ENCODE measurements at regions not wholly inside any gene's neighbourhood (a gene's known extent, or its start where the extent isn't known, plus 50 kb on each side); places are given as distances from the start of the nearest gene placed in this dataset.
"Not testable (repeated sequence)": the region's sequence is repeated elsewhere in the genome, so short reads cannot be mapped to it uniquely, and the experiment has no call there.

DNA sequence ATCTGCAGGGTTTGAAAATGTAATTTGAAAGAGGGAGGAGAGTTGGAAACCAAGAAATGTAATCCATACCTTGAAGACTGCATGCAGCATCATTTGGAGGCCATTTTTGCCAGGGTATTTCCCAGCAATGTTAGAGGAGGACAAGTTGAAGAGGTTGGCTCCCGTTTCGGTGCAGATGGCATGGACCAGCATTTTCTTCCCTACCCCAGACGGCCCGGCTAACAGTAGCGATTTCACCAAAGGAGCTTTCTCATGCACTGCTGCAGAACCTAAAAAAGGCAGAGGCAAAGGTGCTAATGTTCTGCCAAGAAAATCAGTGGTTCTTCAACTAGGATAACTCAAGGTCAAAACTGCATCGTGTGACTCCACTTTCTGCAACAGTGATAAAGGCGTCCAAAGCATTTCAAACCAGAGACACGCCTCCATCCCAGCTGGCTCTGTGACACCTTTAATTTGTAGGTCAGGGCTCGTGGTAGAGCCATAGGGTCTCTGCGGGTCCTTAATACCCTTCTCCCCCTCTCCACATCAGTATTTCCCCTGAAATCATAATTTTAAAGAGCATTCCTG is 99.6 kb upstream of the ASB18 start:
- DNase-seq (ENCODE audit: low read depth, low spot score), result no peak
- in situ Hi-C loops (cut with HindIII; ENCODE audit: low pct_unique_long_range_greater_than_20kb, low sequenced_read_pairs), result no loop called here

DNA sequence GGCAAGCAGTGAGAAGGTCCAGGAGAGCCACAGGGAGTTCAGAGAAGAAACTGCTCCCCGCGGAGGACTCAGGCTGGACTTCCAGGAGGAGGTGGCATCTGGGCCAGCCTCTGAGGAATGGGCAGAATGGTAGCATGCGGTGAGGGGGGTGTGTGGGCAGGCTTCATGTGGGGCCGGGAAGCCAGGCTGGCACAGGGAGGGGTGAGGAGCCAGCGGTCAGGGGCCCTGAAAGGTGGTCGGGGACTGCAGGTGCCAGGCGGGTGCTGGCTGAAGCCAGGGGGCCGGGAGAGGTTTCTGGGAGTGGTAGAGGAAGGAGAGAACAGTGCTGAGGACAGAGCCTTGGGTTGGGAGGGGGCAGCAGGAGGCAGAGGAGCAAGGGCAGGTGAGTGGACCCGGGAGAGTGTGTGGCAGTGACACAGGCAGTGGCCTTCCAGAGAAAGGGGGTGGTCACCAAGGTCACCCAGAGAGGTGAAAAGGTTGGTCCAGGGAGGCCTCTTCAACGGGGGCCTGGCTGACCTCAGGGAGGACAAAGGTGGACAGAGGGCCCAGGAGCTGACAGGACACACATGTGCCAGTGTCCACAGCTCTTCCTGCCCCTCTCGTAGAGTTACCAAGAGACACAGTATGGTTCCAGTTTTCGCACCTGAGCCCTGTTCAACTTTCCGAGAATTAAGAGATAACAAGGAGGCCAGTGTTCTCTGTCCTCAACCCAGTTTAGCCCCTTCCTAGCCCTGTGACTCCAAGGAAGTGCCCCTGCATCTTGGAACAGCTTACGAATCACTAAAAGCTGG is 101.2 kb upstream of the ASB18 start:
- in situ Hi-C loops (cut with HindIII; ENCODE audit: low pct_unique_long_range_greater_than_20kb, low sequenced_read_pairs), result no loop called here
- no peak for DNase-seq (ENCODE audit: low read depth, low spot score)

DNA sequence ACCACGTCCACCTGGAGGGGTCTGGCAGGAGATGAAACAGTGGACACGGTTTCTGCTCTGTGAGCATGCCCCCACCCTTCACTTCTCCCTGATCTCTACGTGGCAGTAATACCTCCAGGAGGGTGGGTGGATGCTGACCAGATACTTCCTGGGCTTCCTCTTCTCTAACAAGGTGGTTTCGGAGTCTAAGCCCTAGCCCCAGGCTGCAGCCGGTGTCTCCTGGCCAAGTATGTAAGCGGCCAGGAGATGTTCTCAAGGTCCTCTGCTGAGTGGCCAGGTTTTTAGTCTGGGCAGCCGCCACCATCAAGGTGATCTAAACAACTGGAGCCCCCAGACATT is 101.8 kb upstream of the ASB18 start:
- DNase-seq (ENCODE audit: low read depth, low spot score), result no peak
- in situ Hi-C loops (cut with HindIII; ENCODE audit: low pct_unique_long_range_greater_than_20kb, low sequenced_read_pairs), result no loop called here

DNA sequence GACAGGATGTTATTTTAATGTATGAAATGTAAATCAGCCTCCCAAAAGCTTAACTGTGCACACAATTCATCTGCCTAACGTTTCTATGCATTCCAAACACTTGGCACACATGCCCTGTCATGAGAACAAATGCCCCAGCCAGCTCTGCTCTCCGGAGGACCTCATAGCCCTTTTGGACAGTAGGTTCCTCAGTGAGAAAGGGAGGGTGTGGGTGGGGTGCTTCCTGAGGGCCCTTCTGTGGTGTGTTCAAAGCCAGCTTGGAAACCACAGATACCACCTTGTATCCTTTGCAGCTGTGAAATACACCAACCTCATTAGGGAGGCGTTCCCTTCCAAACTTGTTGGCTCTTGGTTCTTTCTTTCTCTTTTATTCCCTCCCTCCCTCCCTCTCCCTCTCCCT is 102.2 kb upstream of the ASB18 start:
- in situ Hi-C loops (cut with HindIII; ENCODE audit: low pct_unique_long_range_greater_than_20kb, low sequenced_read_pairs), result no loop called here

DNA sequence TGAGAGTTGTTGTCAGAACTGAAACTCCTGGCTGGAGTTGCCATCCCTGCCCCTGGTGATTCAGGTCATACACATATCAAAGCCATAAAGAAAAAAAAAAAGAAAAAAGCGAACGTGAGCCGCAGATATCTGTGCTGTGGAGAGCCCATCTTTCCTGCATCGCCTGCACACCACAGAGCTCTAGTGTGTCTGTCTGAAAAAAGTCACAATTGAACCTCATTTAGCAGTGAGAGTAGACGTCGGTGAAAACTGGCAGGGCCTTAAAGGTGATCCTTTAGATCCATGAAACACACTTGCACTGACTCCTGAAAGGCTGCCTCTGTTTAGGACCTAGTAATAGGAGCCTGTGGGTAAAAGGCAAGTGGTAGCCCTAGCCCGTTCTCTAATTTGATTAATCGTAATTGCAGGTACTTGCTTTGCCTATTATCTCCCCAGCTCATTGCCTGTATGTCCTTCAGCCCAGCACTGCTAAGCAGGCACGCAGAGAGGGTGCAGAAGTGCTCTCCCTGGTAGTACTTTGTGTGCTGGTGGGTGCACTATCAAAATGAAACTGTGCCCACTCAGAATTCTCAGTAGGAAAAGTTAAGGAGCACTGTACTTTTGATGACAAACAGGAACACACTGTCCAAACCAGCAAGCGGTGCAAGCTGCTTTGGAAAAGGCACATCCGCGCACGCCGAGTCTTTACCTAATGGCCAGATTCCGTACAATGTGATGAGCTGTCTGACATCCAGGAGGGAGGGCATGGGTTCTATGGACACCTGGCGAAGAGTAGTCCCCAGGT is 103.5 kb upstream of the ASB18 start:
- in situ Hi-C loops (cut with HindIII; ENCODE audit: low pct_unique_long_range_greater_than_20kb, low sequenced_read_pairs), result no loop called here
- no peak for DNase-seq (ENCODE audit: low read depth, low spot score)

More for the DNA sequence above, 102.2 kb upstream of the ASB18 start:
- no peak for DNase-seq (ENCODE audit: low read depth, low spot score)

DNA sequence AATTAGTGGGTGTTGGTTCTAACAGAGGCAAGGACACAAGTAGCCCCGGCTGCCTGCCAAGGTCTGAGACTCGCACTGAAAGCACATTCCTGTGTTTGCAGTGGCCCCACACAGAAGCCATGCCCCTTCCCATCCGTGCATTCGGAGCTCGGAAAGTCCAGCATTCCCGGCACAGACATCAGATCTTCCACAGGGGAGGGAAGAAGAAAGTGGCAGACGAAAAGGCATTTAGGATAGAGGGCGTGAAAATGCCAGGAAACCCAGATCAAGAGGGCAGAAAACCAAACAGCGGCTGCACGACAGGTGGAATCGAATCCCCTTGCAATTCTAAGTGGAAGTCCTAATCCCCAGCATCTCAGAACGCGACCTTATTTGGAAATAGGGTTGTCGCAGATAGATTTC is 105.5 kb upstream of the ASB18 start:
- in situ Hi-C loops (cut with HindIII; ENCODE audit: low pct_unique_long_range_greater_than_20kb, low sequenced_read_pairs), result no loop called here
- no peak for DNase-seq (ENCODE audit: low read depth, low spot score)

DNA sequence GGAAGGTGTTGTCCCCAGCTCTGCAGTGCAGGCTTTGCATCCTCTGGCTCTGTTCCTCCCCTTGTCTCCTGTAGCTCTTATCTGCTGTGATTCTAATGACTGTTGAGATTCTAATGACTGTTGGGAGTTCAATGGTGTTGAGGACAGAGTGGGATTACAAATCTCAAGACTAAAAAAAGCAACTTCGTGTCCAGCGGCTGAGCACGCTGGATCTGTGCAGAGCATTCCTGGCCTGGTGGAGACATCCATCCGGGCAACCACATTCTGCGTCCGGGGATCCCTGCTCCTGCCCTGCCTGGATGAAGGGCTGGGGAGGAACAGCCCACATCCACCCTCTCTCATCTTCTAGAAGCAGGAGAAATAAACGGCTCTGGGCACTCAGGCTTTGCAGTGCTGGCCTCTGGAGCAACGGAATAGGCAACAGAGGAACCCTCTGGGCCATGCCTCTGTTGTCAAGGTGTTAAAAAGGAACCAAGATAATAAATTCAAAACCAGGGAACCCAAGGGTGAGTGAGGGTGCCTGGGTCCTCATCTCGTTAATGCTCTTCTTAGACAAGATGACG is 106.7 kb upstream of the ASB18 start:
- in situ Hi-C loops (cut with HindIII; ENCODE audit: low pct_unique_long_range_greater_than_20kb, low sequenced_read_pairs), result no loop called here
- no peak for DNase-seq (ENCODE audit: low read depth, low spot score)

DNA sequence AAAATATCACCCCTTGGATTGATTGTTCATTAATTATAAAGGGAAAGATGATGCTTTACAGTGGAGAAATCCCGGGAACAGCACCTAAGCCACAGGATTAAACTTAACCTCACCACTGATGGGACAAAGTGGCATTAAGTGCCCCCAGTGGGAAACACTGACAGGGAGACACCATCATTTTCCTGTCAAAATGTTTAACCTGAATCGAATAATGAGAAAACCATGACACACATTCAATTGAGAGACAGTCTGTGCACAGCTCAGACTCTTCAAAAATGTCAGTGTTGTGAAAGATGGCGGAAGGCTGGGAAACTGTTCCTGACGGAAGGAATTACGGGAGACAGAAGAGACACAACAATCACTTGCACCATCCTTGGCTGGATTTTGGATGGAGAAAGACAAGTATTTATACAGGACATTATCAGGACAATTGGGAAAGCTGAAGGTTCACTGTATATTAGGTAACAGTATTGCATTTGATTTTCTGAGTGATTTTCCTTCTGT is 111.8 kb upstream of the ASB18 start:
- no peak for DNase-seq (ENCODE audit: low read depth, low spot score)
- in situ Hi-C loops (cut with HindIII; ENCODE audit: low pct_unique_long_range_greater_than_20kb, low sequenced_read_pairs), result no loop called here

DNA sequence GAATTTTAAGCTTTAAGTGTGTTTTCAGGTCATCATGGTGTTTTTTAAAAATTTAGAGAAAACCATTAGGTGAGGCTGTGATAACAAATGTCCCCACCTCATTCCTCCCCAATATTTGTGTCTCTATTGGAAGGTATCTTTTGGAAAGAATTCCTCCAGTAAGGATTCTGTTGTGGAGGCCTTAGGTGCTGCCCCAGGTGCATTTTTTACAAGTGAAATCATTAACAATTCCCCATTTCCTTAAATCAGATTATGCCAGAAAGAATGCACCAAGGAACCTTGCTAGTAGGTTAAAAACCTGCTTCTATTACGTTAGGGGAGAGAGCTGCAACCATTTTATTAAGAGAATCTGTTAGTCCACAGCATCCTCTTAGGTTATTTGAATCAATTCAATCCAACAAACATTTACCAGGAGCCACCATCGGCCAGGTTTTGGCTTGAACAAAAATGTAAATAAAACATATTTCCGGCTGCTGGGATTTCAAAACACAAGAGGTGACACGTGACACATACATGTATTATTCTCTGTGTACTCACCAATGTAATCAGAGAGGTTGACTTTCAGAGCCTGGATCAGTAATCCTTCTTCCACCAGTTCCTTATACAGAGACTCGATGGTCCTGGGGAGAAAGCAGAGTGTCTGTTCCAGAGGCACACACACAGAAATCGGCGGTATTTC is 112.5 kb upstream of the ASB18 start:
- DNase-seq (ENCODE audit: low read depth, low spot score), result no peak
- in situ Hi-C loops (cut with HindIII; ENCODE audit: low pct_unique_long_range_greater_than_20kb, low sequenced_read_pairs), result no loop called here

DNA sequence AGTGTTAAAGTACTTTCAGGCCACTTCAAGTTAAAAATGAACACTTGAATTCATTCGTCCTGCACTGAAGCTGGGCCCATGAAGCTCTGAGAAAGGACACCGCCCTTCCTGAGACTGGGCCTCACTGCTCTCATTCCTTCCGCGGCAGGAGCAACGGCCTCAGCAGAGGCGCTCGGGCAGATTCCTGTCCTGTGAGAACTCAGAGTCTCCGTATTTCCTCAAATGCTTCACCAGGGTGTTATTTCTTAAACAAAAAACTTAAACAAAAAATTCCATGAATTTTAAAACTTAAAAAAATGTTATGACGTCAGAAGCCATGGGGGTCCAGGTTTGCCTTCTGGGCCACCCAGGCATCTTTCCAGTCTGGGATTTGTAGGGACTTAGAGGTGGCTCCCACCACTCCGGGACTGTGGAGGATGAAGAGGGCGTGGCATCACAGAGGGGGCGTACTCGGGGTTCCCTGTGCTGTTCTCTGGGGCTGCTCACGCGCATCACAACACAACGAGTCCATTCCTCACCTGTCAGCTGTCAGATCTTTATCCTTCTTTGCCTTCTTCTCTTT is 115.9 kb upstream of the ASB18 start:
- in situ Hi-C loops (cut with HindIII; ENCODE audit: low pct_unique_long_range_greater_than_20kb, low sequenced_read_pairs), result no loop called here
- no peak for DNase-seq (ENCODE audit: low read depth, low spot score)

DNA sequence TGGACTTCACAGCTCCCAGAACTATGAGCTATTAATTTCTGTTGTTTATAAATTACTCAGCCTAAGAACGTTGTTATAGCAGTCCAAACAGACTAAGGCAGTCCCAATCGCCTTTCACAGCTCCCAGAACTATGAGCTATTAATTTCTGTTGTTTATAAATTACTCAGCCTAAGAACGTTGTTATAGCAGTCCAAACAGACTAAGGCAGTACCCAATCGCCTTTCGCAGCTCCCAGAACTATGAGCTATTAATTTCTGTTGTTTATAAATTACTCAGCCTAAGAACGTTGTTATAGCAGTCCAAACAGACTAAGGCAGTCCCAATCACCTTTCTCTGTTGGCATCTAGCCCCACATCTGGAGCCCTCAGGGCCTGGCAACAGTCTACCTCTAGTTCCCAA is 117.0 kb upstream of the ASB18 start:
- in situ Hi-C loops (cut with HindIII; ENCODE audit: low pct_unique_long_range_greater_than_20kb, low sequenced_read_pairs); DNase-seq (ENCODE audit: low read depth, low spot score): not testable (repeated sequence)

DNA sequence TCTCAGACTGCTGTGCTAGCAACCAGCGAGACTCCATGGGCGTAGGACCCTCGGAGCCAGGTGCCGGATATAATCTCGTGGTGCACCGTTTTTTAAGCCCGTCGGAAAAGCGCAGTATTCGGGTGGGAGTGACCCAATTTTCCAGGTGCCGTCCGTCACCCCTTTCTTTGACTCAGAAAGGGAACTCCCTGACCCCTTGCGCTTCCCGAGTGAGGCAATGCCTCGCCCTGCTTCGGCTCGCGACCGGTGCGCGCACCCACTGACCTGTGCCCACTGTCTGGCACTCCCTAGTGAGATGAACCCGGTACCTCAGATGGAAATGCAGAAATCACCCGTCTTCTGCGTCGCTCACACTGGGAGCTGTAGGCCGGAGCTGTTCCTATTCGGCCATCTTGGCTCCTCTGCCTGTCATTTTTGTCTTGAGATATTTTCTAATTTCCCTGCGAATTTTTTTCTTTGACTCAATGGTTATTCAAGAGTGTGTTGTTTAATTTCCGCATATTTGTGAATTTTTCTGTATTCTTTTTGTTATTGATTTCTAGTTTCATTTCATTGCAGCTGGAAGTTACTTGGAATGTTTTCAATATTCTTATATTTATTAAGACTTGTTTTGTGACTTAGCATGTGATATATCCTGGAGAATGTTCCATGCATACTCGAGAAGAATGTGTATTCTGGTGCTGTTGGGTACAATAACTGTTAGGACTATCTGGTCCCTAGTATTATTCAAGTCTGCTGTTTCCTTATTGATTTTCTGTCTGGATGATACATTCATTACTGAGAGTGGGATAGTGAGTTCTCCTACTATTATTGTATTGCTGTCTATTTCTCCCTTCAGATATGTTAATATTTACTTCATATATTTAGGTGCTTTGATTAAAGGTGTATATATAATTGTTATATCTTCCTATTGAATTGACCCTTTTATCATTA is 125.3 kb upstream of the ASB18 start:
- DNase-seq (ENCODE audit: low read depth, low spot score); in situ Hi-C loops (cut with HindIII; ENCODE audit: low pct_unique_long_range_greater_than_20kb, low sequenced_read_pairs): not testable (repeated sequence)

DNA sequence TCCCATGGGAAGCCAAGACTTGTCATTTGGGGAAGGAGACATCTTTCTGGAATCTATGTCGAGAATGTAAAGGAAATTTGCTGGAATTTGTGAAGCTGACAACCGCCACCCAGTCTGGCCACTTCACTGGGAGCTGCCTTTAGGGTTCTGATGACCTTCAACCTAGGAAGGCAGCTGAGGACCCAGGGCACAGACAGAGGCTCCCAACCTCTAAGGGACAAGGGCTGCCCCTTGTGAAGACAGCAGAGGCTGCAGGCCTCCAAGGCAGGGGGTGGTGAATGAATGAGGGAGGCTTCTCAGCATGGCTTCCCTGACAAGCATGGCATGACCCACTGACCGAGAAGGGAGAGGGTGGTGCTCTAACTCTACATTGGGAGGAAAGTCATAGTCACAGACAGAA is 128.9 kb upstream of the ASB18 start:
- in situ Hi-C loops (cut with HindIII; ENCODE audit: low pct_unique_long_range_greater_than_20kb, low sequenced_read_pairs), result no loop called here

DNA sequence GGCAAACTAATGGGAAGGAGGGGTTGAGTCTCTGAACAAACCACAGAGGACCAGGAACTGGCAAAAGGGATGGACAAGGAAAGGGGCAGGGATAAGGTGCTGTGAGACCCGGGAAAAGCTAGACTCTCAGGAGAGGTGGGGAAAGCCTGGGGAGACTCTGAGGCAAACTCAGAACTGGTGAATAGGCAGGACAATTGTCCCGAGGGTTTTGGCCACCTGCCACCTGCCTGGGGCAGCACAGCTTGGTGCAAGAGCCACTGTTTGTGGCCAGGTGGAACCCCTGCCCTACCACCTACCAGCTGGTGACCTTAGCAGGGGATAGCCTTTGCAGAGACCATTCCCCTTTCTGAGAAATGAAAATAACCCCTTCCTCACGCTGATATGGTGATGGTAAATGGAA is 129.4 kb upstream of the ASB18 start:
- in situ Hi-C loops (cut with HindIII; ENCODE audit: low pct_unique_long_range_greater_than_20kb, low sequenced_read_pairs), result no loop called here
- DNase-seq (ENCODE audit: low read depth, low spot score), result no peak

More for the DNA sequence above, 128.9 kb upstream of the ASB18 start:
- no peak for DNase-seq (ENCODE audit: low read depth, low spot score)

DNA sequence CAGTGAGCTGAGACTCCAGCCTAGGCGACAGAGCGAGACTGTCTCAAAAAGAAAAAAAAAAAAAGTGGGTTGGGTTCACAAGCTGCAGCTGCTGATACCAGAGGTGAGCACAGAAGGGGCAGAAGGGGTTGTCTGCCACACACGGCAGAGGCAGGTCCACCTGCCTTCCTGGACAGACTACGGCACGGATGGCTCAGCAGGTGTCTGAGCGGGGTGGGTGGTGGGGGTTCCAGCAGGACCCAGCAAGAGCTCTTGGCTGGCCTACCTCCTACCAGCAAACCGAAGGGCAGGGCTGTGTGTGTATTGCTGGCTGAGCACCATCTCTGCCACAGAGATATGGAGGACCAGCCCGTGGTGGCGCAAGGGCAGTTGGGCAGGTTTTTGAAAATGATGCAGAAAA is 130.4 kb upstream of the ASB18 start:
- in situ Hi-C loops (cut with HindIII; ENCODE audit: low pct_unique_long_range_greater_than_20kb, low sequenced_read_pairs), result no loop called here
- DNase-seq (ENCODE audit: low read depth, low spot score), result no peak

DNA sequence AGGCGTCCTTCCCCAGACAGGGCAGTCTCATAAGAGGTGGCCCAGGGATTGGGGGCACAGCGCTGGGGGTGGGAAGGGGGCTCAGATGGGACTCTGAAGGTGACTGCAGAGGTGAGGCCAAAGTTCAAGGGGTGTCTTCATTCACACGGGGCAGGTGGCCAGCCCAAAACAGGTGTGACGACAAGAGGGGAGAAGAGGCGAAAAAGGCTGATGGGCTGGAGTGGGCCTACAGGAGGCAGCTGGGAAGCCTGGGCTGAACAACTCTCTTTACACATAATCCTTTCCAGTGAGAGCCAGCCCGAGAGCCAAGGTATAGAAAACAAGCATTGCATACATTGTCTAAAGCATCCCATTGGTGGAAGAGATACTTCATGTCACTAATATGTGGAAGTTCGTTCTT is 130.9 kb upstream of the ASB18 start:
- in situ Hi-C loops (cut with HindIII; ENCODE audit: low pct_unique_long_range_greater_than_20kb, low sequenced_read_pairs), result no loop called here
- DNase-seq (ENCODE audit: low read depth, low spot score), result no peak

Data from SK-MEL-5 (cell line).